ENCODE measurements at regions not wholly inside any gene's neighbourhood (a gene's known extent, or its start where the extent isn't known, plus 50 kb on each side); places are given as distances from the start of the nearest gene placed in this dataset.

DNA sequence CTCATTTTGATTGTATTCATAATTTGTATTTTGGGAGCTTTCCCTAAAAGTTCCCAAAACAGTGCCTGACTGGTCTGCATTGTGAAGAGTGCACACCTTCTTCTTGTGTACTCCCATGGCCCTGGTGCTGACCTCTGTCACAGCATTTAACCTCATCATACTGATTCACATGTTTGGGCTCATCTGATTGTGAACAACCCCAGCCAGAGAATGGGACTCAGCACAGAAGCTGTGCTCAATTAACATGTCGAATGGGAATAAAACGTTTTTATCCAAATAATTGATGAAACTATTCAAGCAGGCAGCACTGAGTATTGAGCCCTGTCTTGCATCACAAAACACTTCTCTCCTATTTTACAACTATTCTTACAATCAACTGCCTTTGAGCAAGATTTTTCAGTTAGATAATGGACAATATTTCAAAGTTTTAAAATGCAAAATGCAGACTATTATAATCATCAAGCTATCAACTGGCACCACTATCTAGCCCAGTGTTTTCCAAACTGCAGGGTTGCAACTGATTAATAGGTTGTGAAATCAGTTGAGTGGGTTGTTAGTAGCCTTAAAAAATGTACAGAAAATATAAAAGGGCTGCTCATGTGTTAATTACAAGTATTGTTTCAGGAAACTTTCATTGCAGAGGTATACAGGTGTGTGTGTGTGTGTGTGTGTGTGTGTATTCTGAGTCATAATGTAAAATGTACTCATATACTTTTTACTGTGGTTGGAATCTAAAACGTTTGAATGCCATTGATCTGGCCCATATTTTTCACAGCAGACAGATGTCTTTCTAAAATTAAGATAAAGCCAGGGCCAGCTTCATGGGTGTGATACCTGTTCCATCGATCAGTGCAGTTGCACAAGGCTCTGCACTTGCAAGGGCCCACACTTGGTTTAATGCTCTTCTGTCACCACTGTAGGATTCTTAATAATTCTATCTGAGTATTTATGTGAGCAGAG is 190.5 kb downstream of the PIK3R1 start:
- Histone ChIP-seq H3K4me3 (no peak overlapping the region), H3K36me3 (no peaks in the 10 kb centered on the region), H3K27ac (no peak overlapping the region), H3K27me3 (no peaks in the 10 kb centered on the region), H3K4me1 (peaks cover 0 to 7% (median 0%) of the 10 kb centered on the region in 3 donors), H3K9me3 (no peaks in the 10 kb centered on the region)
- ATAC-seq = no peak
- WGBS, 2 donors (ENCODE audit: low coverage in 1 of 2) = 67 to 76% methylated on average over 3 to 4 of the region's 4 CpGs
- TF ChIP-seq POLR2AphosphoS5 (IDR thresholded peaks at IDR 0.05) (no peak), POLR2A (IDR thresholded peaks at IDR 0.05) (no peak), EP300 (IDR thresholded peaks at IDR 0.05) (no peak)
- TF ChIP-seq, protein P1, sequence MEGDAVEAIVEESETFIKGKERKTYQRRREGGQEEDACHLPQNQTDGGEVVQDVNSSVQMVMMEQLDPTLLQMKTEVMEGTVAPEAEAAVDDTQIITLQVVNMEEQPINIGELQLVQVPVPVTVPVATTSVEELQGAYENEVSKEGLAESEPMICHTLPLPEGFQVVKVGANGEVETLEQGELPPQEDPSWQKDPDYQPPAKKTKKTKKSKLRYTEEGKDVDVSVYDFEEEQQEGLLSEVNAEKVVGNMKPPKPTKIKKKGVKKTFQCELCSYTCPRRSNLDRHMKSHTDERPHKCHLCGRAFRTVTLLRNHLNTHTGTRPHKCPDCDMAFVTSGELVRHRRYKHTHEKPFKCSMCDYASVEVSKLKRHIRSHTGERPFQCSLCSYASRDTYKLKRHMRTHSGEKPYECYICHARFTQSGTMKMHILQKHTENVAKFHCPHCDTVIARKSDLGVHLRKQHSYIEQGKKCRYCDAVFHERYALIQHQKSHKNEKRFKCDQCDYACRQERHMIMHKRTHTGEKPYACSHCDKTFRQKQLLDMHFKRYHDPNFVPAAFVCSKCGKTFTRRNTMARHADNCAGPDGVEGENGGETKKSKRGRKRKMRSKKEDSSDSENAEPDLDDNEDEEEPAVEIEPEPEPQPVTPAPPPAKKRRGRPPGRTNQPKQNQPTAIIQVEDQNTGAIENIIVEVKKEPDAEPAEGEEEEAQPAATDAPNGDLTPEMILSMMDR (IDR thresholded peaks at IDR 0.05) = no peak

DNA sequence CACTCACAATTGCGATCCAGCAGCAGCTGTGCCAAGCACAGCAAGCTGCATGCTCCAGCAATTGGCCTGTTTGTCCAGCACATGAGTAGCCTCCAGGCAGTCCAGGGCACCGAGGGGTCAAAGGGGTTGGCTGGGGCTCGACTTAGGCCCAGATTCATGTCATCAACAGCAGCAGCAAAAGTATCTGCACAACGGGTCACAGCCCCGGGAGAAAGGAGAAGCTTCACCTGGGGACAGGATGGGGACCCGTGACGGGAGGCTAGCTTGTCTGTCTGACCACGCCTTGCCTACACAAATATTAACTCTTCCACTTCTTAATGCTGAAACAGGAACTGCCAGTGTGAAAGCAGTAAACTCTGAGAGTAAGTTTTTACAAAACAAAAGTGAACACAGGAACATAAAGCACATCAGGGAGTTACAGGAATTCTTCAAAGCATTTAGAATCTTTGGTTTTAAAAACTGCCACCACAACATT is 191.2 kb downstream of the PIK3R1 start:
- WGBS, 2 donors (ENCODE audit: low coverage in 1 of 2) = 36 to 37% methylated on average over 5 to 6 of the region's 8 CpGs
- Histone ChIP-seq H3K36me3 (no peaks in the 10 kb centered on the region), H3K4me3 (no peak overlapping the region), H3K27ac (no peak overlapping the region), H3K9me3 (no peaks in the 10 kb centered on the region), H3K4me1 (peaks cover 0 to 7% (median 0%) of the 10 kb centered on the region in 3 donors), H3K27me3 (no peaks in the 10 kb centered on the region)
- TF ChIP-seq POLR2A (IDR thresholded peaks at IDR 0.05) (no peak), EP300 (IDR thresholded peaks at IDR 0.05) (no peak), POLR2AphosphoS5 (IDR thresholded peaks at IDR 0.05) (no peak)
- TF ChIP-seq, protein P1 (IDR thresholded peaks at IDR 0.05) = no peak
- no peak for ATAC-seq

DNA sequence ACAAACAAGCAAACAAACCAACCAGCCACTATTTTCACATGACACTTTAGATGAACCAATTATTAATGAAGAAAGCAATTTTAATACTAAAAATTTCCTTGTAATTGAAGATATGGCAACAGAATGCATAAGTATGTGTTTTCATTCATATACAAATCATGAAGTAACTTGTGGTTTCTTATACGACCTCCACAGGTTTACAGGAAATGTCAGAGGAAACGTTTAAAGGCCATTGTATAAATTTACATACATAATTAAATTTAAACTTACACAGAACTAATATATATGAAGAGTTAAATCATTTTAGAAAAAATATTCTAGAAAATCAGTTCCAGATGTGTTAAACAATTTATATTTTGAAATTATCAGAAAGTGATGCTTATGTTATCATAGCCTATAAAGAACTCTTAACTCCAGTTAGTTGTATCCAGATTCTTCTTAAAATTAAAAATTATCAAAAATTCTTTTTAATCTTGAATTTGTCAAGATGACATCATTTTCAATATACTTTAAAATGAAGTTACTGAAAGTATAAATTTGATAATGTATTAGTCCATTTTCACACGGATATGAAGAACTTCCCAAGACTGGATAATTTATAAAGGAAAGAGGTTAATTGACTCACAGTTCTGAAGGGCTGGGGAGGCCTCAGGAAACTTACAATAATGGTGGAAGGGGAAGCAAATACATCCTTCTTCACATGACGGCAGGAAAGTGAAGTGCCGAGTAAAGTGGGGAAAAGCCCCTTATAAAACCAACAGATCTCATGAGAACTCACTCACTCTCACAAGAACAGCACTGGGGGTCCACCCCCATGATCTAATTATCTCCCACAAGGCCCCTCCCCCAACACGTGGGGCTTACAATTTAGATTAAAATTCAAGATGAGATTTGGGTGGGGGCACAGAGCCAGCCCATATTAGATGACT is 192.0 kb downstream of the PIK3R1 start:
- TF ChIP-seq EP300 (IDR thresholded peaks at IDR 0.05) (no peak), POLR2AphosphoS5 (IDR thresholded peaks at IDR 0.05) (no peak), POLR2A (IDR thresholded peaks at IDR 0.05) (no peak)
- TF ChIP-seq, protein P1 (IDR thresholded peaks at IDR 0.05) = no peak
- 67 to 83% methylated on average over 5 to 6 of the region's 6 CpGs for WGBS, 2 donors (ENCODE audit: low coverage in 1 of 2)
- Histone ChIP-seq H3K9me3 (no peaks in the 10 kb centered on the region), H3K36me3 (no peaks in the 10 kb centered on the region), H3K4me1 (peaks cover 0 to 7% (median 0%) of the 10 kb centered on the region in 3 donors), H3K27me3 (no peaks in the 10 kb centered on the region), H3K27ac (no peak overlapping the region), H3K4me3 (no peak overlapping the region)
- no peak for ATAC-seq

DNA sequence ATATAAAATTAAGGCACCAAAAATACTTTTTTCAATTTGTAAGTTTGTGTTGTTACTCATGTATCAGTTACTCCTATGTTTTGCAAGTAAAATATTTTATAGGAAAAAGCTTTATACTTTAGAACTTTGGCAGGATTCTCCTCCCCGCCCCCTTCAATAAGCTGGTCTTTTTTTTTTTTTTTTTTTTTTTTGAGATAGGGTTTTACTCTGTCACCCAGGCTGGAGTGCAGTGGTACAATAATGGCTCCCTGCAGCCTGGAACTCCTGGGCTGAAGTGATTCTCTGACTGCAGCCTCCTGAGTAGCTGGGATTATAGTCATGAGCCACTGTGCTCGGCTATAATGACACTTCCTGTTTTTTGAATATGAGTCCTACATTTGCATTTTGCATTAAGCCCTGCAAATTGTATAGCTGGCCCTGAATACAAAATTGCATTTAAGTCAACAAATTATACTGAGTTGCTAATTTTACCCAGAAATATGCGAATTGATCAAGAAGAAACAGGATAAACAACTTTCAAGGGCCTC is 192.9 kb downstream of the PIK3R1 start:
- ATAC-seq = no peak
- no peak for TF ChIP-seq POLR2A (IDR thresholded peaks at IDR 0.05)
- TF ChIP-seq, protein P1 (IDR thresholded peaks at IDR 0.05) = no peak
- TF ChIP-seq EP300 (IDR thresholded peaks at IDR 0.05) = no peak
- TF ChIP-seq POLR2AphosphoS5 (IDR thresholded peaks at IDR 0.05) = no peak

More for the DNA sequence above, 192.9 kb downstream of the PIK3R1 start:
- Histone ChIP-seq H3K4me1 (peaks cover 0 to 7% (median 0%) of the 10 kb centered on the region in 3 donors), H3K4me3 (no peak overlapping the region), H3K9me3 (no peaks in the 10 kb centered on the region), H3K27me3 (no peaks in the 10 kb centered on the region), H3K27ac (no peak overlapping the region), H3K36me3 (no peaks in the 10 kb centered on the region)
- WGBS, 2 donors (ENCODE audit: low coverage in 1 of 2) = 90 to 94% methylated on average over 3 of the region's 3 CpGs

All from gastroesophageal sphincter (tissue), 4 donors.